GM19025 (cell line): ENCODE measurements at regions not wholly inside any gene's neighbourhood (a gene's known extent, or its start where the extent isn't known, plus 50 kb on each side); places are given as distances from the start of the nearest gene placed in this dataset.

Source experiments
- ATAC-seq: cut with Tn5 transposase; IDR thresholded peaks from one replicate; pipeline ENCODE4 v1.9.1; 2021; ENCODE audit warnings: mild to moderate bottlenecking, low read depth, moderate library complexity; ENCODE audit not compliant: unreplicated experiment

DNA sequence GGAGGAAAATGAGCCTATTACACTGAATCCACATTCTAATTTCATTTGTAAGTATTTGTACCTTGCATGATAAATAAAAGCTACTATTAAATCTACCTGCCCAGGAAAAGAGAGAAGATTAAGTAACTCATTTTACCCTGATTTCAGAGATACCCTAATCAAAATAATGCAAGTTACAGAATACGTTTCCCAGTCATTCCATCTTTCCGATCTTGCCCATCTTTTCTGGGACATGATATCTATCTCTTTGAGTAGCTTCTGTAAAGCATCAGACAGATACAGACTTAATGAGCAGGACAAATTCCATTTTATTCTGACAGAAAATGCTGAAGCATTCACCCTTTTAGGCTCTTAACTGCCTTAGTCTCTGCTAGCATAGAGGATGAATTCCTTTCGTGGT is 56.6 kb downstream of the SPRY2 start:
- ATAC-seq: no peak

DNA sequence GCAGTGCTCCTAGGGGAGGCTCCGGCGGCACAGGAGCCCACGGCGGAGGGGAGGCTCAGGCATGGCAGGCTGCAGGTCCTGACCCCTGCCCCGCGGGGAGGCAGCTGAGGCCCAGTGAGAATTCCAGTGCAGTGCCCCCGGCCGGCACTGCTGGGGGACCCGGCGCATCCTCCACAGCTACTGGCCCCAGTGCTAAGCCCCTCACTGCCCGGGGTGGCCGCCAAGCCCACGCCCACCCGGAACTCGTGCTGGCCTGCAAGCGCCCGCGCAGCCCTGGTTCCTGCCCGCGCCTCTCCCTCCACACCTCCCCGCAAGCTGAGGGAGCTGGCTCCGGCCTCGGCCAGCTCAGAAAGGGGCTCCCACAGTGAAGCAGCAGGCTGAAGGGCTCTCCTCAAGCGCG is 62.2 kb downstream of the SPRY2 start:
- ATAC-seq: no peak

DNA sequence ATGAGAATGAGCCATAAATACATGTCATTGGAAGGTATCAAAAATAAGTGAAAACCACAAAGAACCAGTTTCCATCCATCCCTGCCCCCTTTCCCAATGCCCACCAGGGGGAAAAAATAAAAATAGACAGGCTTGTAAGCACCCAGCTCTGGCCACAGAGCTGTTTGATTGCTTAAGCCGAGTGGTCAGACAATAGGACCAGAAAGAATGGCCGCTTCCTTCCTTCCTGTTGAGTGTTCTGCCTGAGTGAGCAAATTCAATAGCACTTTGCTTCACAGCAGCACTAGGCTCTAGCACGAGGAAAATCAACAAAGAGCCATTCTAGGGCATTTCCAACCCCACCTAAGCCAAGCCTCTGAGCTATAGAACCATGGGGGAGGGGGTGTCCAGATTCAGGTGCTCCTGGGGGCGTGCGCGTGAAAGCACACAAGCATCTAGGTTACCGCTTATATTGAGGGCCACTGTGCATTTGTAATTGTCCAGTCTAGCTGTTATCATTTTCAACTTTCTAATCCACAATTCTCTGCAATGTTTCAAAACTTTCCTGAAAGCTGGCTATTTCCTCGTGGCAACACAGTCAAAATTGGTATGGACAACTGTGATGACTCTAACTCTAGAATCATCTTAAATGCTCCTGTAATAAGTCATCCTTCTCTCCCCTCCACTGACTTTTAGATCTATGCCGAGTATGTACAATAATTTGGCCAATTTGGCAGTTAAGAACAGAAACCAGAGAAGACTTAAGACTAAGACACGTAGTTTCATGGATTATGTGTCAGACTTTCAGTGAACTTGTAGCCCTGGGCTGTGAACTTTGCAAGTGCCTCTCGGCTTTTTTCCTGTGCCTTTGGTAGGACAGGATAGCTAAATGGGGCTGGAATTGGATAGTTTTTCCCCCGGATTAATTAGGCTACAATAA is 64.3 kb downstream of the SPRY2 start:
- no peak for ATAC-seq

- ATAC-seq: no peak
Measured at GRCh38 chr13:80274643-80275042, 66.3 kb downstream of the SPRY2 start.

GRCh38 chr13:80273718-80274117 is 67.2 kb downstream of the SPRY2 start:
- ATAC-seq: no peak

DNA sequence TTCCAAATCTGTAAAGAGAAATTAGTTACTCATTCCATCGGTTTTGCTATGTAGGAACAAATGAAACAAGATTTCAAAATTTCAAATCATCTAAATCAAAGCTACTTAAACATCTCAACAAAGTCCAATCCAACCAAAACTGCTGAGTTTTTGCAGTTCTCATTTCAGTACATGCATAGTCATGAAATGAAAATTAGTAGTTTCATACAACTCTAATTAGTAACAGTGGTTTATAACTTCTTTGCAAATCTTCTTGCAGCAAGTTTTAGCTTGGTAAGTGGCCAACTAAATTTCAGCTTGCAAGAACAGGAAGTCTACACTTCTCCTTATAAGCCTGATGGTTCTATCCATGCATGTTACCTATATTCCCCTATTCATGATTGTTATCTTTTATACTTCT is 75.6 kb downstream of the SPRY2 start:
- ATAC-seq: no peak

DNA sequence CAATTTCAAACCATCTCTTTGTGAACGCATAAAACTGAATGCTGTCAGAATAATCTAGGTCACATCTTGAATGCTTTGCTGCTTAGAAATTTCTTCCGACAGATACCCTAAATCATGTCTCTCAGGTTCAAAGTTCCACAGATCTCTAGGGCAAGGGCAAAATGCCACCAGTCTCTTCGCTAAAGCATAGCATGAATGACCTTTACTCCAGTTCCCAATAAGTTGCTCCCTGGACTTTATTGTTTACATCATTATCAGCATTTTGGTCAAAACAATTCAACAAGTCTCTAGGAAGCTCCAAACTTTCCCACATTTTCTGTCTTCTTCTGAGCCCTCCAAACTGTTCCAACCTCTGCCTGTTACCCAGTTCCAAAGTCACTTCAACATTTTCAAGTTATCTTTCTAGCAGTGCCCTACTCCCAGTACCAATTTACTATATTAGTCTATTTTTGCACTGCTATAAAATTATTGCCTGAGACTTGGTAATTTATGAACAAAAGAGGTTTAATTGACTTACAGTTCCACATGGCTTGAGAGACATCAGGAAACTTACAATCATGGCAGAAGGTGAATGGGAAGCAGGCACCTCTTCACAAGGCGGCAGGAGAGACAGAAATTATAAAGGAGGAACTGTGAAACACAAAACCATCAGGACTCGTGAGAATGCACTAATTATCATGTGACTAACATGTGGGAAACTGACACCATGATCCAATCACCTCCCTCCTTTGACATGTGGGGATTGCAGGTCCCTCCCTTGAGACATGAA is 77.0 kb downstream of the SPRY2 start:
- no peak for ATAC-seq

DNA sequence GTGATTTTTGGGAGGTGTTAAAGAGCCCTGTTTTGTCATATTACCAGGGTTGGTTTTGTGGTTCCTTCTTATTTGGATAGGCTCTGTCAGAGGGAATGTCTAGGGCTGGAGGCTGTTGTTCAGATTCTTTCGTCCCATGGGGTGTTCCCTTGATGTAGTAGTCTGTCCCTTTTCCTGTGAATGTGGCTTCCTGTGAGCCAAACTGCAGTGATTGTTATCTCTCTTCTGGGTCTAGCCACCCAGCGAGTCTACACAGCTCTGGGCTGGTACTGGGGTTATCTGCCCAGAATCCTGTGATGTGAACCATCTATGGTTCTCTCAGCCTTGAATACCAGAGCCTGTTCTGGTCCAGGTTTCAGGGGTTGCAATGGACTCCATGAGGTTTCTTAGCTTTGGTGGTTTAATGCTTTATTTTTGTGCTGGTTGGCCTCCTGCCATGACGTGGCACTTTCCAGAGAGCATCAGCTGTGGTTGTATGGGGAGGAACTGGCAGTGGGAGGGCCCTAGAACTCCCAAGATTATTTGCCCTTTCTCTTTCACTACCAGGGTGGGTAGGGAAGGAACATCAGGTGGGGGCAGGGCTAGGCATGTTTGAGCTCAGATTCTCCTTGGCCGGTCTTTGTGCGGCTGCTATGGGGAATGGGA is 78.8 kb downstream of the SPRY2 start:
- no peak for ATAC-seq

- peak; percentile 63 for ATAC-seq
Measured at GRCh38 chr13:80259159-80259558, 81.8 kb downstream of the SPRY2 start.

DNA sequence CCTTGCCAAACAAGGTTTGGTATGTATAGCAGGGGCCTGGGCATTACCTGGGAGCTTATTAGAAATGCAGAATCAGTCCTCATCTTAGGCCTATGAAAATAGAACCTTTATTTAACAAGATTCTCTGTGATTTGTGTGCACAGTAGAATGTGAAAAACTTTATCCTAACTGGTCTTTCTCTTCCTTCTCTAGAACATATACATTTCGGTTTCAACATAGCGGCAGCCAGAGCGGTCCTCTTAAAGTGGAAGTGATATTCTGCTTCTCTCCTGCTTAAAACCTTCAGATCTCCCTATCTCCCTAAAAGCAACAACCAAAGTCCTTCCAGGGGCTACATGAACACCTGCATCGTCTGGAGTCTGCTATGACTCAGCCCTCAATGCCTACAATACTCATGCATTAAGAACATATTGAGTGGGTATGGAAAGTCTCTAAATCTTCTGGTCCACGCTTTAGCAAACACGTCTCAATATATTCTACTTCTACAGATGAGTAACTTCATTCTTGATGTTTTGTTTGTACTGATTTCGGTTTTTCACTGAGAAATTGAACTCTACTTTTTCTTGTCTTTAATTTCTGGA is 84.5 kb downstream of the SPRY2 start:
- peak; percentile 71 for ATAC-seq

DNA sequence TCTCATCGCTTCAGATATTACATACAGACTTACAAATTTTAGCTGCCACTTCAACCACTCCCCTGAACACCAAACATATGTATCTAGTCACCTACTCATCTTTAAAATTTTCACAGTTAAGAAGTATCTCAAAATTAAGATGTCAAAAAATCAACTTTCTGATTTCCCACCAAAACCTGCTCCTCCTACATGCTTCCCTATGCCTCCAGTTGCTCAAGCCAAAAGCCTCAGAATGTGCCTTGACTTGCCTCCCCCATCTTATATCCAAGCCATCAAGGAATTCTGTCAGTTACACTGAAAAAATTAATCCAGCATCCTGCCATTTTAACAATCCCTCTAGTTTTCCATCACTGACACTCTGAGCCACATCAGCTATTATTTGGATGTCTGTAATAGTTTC is 85.0 kb downstream of the SPRY2 start:
- no peak for ATAC-seq

DNA sequence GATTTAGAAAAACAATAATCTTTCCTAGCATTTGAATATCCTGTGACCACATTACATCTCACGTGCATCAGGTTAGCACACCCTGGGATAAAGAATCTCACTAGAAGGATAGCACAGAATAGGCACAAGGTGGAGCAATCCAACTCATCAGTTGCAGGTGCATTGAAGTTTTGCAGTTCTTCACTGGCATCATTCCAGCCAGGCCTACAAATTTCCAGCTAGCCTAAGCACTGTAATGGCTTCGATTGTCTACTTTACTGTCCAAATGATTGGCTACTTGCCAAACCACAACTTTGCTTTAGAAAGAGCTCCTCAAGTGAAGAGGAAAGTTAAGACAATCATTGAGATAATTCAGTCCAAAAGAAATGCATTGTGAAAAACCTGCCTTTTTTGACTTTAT is 89.5 kb downstream of the SPRY2 start:
- ATAC-seq: no peak

DNA sequence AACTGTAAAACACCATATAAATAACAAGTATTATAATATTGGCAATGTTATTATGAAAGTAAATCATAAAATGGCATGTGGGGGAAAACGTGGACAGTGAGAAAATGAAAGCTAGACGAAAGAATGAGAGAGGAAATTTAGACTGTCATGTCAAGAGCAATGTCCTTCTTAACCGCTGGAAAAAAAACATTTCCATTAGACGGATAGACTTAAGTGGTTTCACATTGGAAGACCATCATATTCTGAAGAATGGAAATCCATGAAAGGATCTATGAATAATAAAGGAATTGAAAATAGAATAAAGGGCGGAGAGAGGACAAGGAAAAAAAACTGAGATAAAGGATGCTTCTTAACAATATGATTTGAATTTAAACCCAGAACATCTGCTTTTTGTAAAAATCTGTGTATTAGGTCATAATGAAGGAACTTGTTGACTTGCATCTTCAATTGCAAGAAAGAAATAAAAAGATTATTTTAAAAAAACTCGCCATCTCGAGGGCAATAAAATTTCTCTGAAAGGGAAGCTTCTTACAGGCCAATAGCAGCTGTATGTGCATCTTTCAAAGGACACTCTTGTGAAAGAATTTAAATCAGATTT is 90.6 kb downstream of the SPRY2 start:
- no peak for ATAC-seq

DNA sequence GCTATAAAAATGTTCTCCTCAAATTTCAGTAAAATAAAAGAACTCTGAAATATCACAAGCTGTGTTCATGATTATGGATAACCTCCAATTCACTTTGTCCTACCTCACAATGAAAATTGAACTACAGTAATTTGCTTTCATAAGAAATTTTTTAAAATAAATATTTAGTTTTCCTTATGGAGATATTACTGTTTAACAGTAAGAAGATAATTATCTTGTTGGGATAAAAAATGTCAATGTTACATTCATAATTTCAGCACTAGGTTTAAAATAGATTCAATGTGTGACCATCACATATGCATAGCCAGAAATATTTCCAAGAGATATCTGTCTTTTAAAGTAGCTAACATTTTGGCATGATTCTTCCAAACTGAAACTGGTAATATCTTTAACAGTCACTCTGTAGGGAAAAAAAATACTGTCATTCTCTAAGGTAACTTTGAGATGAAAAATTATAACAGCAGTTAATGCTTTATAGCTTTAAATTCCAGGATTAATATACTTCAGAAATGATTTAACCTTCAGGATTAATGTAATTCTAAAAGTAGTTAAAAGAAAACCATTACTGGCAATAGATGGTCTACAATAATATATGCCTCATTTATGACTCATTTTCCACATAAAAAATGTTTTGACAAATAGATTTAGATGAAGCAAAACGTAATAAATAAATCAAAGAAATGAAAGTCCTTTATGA is 91.3 kb downstream of the SPRY2 start:
- ATAC-seq: no peak

- no peak for ATAC-seq
Measured at GRCh38 chr13:80245162-80245733, 95.7 kb downstream of the SPRY2 start.

GRCh38 chr13:80244574-80244973 is 96.4 kb downstream of the SPRY2 start:
- ATAC-seq: no peak

DNA sequence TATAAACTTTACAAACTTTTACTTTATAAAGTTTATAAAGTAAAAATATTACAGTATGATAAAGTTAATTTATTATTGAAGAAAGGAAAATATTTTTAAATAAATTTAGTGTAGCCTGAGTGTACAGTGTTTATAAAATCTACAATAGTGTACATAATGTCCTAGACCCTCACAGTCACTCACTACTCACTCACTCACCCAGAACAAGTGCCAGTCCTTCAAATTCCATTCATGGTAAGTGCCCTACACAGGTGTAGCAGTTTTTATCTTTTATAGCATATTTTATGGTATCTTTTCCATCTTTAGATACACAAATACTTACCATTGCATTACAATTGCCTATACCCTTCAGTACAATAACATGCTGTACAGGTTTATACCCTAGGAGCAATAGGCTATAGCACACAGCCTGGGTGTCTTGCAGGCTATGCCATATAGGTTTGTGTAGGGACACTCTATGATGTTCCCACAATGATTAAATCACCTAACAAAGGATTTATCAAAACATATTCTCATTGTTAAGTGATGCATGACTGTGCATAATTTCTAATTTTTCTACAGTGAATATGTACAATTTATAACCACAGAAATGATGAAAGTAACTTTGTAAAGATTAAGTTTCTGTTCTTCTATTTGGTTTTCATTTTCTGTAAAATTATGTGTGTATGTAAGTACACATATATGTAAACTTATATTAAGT is 98.0 kb downstream of the SPRY2 start:
- ATAC-seq: no peak

DNA sequence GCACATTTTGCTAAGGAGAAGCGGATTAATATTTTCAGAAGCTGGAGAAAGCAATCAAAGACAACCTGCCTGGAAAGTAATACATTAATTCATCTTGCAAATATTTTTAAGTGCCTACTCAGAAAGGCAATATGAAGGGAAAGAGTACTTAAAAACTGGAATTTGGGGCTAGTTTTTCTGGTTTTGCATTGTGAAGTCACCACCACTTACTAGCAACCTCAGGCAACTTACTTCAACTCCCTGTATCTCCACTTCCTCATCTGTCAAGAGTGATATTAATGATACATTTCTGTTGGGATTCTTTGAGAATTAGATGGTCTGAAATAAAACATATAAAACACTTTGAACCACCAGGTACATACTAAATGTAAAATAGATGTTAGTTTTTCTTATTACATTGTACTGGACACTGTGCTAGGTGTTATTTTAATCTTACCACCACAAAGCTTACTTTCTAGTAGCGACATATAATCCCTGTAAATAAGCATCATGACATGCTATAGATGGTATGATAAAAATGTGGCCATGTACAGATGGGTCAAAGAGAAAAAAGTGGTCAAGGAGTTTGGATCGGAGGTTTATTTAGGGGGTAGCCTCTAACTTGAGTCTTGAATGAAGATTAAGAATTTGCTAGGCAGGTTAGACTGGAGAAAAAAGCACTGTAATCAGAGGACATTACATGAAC is 101.2 kb downstream of the SPRY2 start:
- no peak for ATAC-seq
